ENCODE measurements at regions not wholly inside any gene's neighbourhood (a gene's known extent, or its start where the extent isn't known, plus 50 kb on each side); places are given as distances from the start of the nearest gene placed in this dataset.

GRCh38 chr11:69972351-69972802 lies 105.7 kb upstream of the ANO1 start:
- TF ChIP-seq TAF1 (IDR thresholded peaks at IDR 0.05; ENCODE audit: borderline replicate concordance, low read depth, low read length) (no peak), POLR2A (IDR thresholded peaks at IDR 0.05; ENCODE audit: low read depth, low read length) (no peak), POLR2AphosphoS5 (IDR thresholded peaks at IDR 0.05; ENCODE audit: low read depth, low read length) (no peak)
- DNase-seq (ENCODE audit: insufficient read length) (no peak), FAIRE-seq (no peak)

DNA sequence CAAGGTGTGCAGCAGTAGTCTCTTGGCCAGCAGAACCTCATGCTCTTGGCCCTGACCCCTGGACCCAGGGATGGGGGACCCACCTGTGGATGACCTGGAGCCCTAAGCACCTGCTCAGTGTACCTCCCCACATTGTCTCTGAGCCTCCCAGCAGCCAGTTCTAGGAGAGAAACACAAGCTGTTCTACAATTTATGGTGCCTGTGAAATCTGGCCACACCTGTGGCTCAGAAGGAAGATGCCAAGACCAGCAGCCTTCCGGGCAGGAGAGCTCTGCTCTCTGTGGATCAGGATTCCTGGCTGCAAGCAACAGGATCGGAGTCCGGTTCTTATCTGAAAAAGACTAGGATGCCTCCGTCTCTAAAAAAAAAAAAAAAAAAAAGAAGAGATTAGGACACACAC lies 103.6 kb upstream of the ANO1 start:
- DNase-seq (ENCODE audit: insufficient read length) = no peak
- no peak for TF ChIP-seq POLR2A (IDR thresholded peaks at IDR 0.05; ENCODE audit: low read depth, low read length)
- TF ChIP-seq TAF1 (IDR thresholded peaks at IDR 0.05; ENCODE audit: borderline replicate concordance, low read depth, low read length) = no peak
- no peak for TF ChIP-seq POLR2AphosphoS5 (IDR thresholded peaks at IDR 0.05; ENCODE audit: low read depth, low read length)
- no peak for FAIRE-seq

GRCh38 chr11:69975822-69976221 lies 102.3 kb upstream of the ANO1 start:
- FAIRE-seq = no peak
- TF ChIP-seq POLR2A (IDR thresholded peaks at IDR 0.05; ENCODE audit: low read depth, low read length) = no peak
- TF ChIP-seq TAF1 (IDR thresholded peaks at IDR 0.05; ENCODE audit: borderline replicate concordance, low read depth, low read length) = no peak
- TF ChIP-seq POLR2AphosphoS5 (IDR thresholded peaks at IDR 0.05; ENCODE audit: low read depth, low read length) = no peak
- no peak for DNase-seq (ENCODE audit: insufficient read length)

- DNase-seq (ENCODE audit: insufficient read length) (no peak), FAIRE-seq (no peak)
Observed at GRCh38 chr11:69976794-69977193, 101.3 kb upstream of the ANO1 start.

GRCh38 chr11:69977951-69978350 lies 100.2 kb upstream of the ANO1 start:
- DNase-seq (ENCODE audit: insufficient read length) = no peak
- FAIRE-seq = no peak
- TF ChIP-seq TAF1 (IDR thresholded peaks at IDR 0.05; ENCODE audit: borderline replicate concordance, low read depth, low read length) = no peak
- TF ChIP-seq POLR2A (IDR thresholded peaks at IDR 0.05; ENCODE audit: low read depth, low read length) = no peak
- no peak for TF ChIP-seq POLR2AphosphoS5 (IDR thresholded peaks at IDR 0.05; ENCODE audit: low read depth, low read length)

More at GRCh38 chr11:69976794-69977193, 101.3 kb upstream of the ANO1 start:
- TF ChIP-seq TAF1 (IDR thresholded peaks at IDR 0.05; ENCODE audit: borderline replicate concordance, low read depth, low read length) (no peak), POLR2A (IDR thresholded peaks at IDR 0.05; ENCODE audit: low read depth, low read length) (no peak), POLR2AphosphoS5 (IDR thresholded peaks at IDR 0.05; ENCODE audit: low read depth, low read length) (no peak)

- TF ChIP-seq TAF1 (IDR thresholded peaks at IDR 0.05; ENCODE audit: borderline replicate concordance, low read depth, low read length) (no peak), POLR2AphosphoS5 (IDR thresholded peaks at IDR 0.05; ENCODE audit: low read depth, low read length) (no peak), POLR2A (IDR thresholded peaks at IDR 0.05; ENCODE audit: low read depth, low read length) (no peak)
- FAIRE-seq = no peak
- no peak for DNase-seq (ENCODE audit: insufficient read length)
Observed at GRCh38 chr11:69978841-69979614, 99.1 kb upstream of the ANO1 start.

DNA sequence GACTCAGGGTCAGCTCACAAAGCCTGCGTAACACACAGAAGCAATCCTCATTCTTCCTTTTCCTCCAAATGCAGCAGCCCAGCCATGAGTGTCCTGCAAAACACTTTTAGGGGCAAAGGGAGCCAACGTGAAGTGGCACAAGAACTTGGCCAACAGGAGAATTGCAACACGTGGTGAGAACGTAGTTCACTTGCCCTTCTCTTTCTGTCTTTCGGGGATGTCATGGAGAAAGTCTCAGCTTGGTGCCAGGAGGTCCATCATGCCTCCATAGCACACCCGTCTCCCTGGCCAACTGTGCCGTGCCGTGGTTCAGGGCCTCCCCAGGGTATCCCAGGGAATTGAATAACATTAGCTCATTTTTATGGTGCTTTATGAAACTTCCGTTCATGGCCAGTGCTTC lies 98.5 kb upstream of the ANO1 start:
- DNase-seq (ENCODE audit: insufficient read length) = no peak
- FAIRE-seq = no peak
- TF ChIP-seq POLR2AphosphoS5 (IDR thresholded peaks at IDR 0.05; ENCODE audit: low read depth, low read length) = no peak
- TF ChIP-seq TAF1 (IDR thresholded peaks at IDR 0.05; ENCODE audit: borderline replicate concordance, low read depth, low read length) = no peak
- TF ChIP-seq POLR2A (IDR thresholded peaks at IDR 0.05; ENCODE audit: low read depth, low read length) = no peak

GRCh38 chr11:69981119-69981784 lies 96.9 kb upstream of the ANO1 start:
- FAIRE-seq = no peak
- TF ChIP-seq POLR2A (IDR thresholded peaks at IDR 0.05; ENCODE audit: low read depth, low read length) = no peak
- no peak for TF ChIP-seq POLR2AphosphoS5 (IDR thresholded peaks at IDR 0.05; ENCODE audit: low read depth, low read length)
- TF ChIP-seq TAF1 (IDR thresholded peaks at IDR 0.05; ENCODE audit: borderline replicate concordance, low read depth, low read length) = no peak
- no peak for DNase-seq (ENCODE audit: insufficient read length)

- DNase-seq (ENCODE audit: insufficient read length) (no peak), FAIRE-seq (no peak)
- TF ChIP-seq TAF1 (IDR thresholded peaks at IDR 0.05; ENCODE audit: borderline replicate concordance, low read depth, low read length) (no peak), POLR2A (IDR thresholded peaks at IDR 0.05; ENCODE audit: low read depth, low read length) (no peak), POLR2AphosphoS5 (IDR thresholded peaks at IDR 0.05; ENCODE audit: low read depth, low read length) (no peak)
Observed at GRCh38 chr11:69982690-69983570, 95.2 kb upstream of the ANO1 start.

DNA sequence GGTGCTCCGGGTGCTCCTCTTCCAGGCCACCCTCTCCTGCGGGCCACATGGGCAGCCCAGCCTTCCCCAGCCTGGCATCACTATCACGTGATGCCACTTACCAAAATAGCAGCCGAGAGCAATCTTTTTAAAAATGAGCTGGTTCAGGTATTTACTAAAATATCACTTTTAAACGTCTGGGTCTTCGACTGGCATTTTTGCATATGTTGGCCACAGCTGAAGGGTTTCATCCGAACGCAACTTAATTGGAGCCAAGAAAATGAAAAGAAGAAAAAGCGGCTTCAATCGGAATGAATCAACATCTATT lies 94.6 kb upstream of the ANO1 start:
- no peak for TF ChIP-seq POLR2A (IDR thresholded peaks at IDR 0.05; ENCODE audit: low read depth, low read length)
- DNase-seq (ENCODE audit: insufficient read length) = no peak
- FAIRE-seq = no peak

- TF ChIP-seq POLR2A (IDR thresholded peaks at IDR 0.05; ENCODE audit: low read depth, low read length) (no peak), TAF1 (IDR thresholded peaks at IDR 0.05; ENCODE audit: borderline replicate concordance, low read depth, low read length) (no peak), POLR2AphosphoS5 (IDR thresholded peaks at IDR 0.05; ENCODE audit: low read depth, low read length) (no peak)
- DNase-seq (ENCODE audit: insufficient read length) (no peak), FAIRE-seq (no peak)
Observed at GRCh38 chr11:69983897-69984438, 94.1 kb upstream of the ANO1 start.
